ENCODE measurements at regions not wholly inside any gene's neighbourhood (a gene's known extent, or its start where the extent isn't known, plus 50 kb on each side); places are given as distances from the start of the nearest gene placed in this dataset.

GRCh38 chr1:105396001-105396400, 1646.3 kb downstream of the AMY1C start:
- TF ChIP-seq CTCF (IDR thresholded peaks at IDR 0.05) (no peak), EZH2 (IDR thresholded peaks at IDR 0.05; ENCODE audit: borderline replicate concordance, insufficient read depth, low read depth, low read length, poor library complexity, severe bottlenecking) (no peak)
